ENCODE measurements at regions not wholly inside any gene's neighbourhood (a gene's known extent, or its start where the extent isn't known, plus 50 kb on each side); places are given as distances from the start of the nearest gene placed in this dataset.

DNA sequence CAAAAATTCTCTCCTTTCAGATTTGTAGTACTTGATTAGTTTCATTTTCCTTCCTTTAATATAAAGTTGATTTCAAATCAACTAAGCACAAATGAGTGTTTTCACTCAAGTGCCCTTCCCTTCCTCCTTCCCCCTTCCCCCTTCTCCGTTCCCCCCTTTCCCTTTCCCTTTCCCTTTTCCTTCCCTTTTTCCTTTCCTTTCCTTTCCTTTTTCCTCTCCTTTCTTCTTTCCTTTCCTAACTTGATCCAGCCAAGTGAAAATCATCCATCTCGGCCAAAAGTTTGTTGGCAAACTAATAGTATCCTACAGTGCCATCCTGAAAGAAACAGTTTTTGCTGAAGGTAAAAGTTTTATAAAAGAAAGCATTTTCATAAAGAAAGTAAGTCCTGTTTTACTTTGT is 85.3 kb upstream of the CD180 start:
- dilution Hi-C loops (cut with MboI; ENCODE audit: extremely low pct_ligation_motif_present, low sequenced_read_pairs), result no loop called here

More for the DNA sequence above, 85.3 kb upstream of the CD180 start:
- Histone ChIP-seq H3K9me3 (replicated peaks; ENCODE audit: control insufficient read depth, insufficient read depth, low read length) (no peaks in the 10 kb centered on the region), H3K9me1 (replicated peaks; ENCODE audit: control insufficient read depth, extremely low read depth, insufficient read depth, low read length) (no peaks in the 10 kb centered on the region), H3K4me3 (replicated peaks in 1 of 3; ENCODE audit: insufficient read depth in 1 of 3, low read depth in 1 of 3, low read length in 3 of 3) (no peak overlapping the region), H3K27ac (ENCODE audit: insufficient read depth, low read depth, low read length) (no peak overlapping the region), H3K79me2 (ENCODE audit: control insufficient read depth, insufficient read depth, low read length) (no peaks in the 10 kb centered on the region), H3K27me3 (ENCODE audit: control insufficient read depth in 2 of 2, insufficient read depth in 2 of 2, low read length in 2 of 2) (no peaks in the 10 kb centered on the region), H3K36me3 (ENCODE audit: control insufficient read depth in 2 of 2, extremely low read depth in 1 of 2, insufficient read depth in 2 of 2, low read length in 2 of 2) (no peaks in the 10 kb centered on the region), H4K20me1 (replicated peaks; ENCODE audit: control insufficient read depth, extremely low read depth, insufficient read depth, low read length) (no peaks in the 10 kb centered on the region), H3K4me1 (ENCODE audit: control insufficient read depth, extremely low read depth, insufficient read depth, low read length) (peaks cover 9% of the 10 kb centered on the region), H3K9ac (replicated peaks; ENCODE audit: extremely low read depth, insufficient read depth, low read length) (no peak overlapping the region), H2AFZ (ENCODE audit: low read depth, low read length) (no peak overlapping the region), H3K4me2 (ENCODE audit: insufficient read depth, low read length) (no peak overlapping the region)
- DNase-seq (ENCODE audit: low read depth, low spot score) (no peak), FAIRE-seq (no peak)
- BruUV-seq (replicated peaks), result no TSS peak
- ChIA-PET CTCF (no interaction called here), POLR2A (no interaction called here)
- intact Hi-C loops (cut with micrococcal nuclease), result no loop called here
- TF ChIP-seq EZH2 (IDR thresholded peaks at IDR 0.05; ENCODE audit: borderline replicate concordance, low read depth, low read length, severe bottlenecking), result no peak
- TF ChIP-seq FOS (IDR thresholded peaks at IDR 0.05; ENCODE audit: borderline replicate concordance, insufficient read depth, low read length), result no peak
- no peak for TF ChIP-seq POLR2AphosphoS5 (IDR thresholded peaks at IDR 0.05; ENCODE audit: insufficient read depth, low read depth, low read length)
- no peak for TF ChIP-seq MYC (IDR thresholded peaks at IDR 0.05; ENCODE audit: low read depth, low read length)
- TF ChIP-seq CTCF (IDR thresholded peaks at IDR 0.05; ENCODE audit: extremely low read depth in 1 of 2, insufficient read depth in 1 of 2, low read depth in 1 of 2, low read length in 2 of 2), result no peak
- no peak for TF ChIP-seq JUN (IDR thresholded peaks at IDR 0.05; ENCODE audit: borderline replicate concordance, insufficient read depth, insufficient read length, low read depth)
- no peak for TF ChIP-seq GATA2 (IDR thresholded peaks at IDR 0.05; ENCODE audit: insufficient read depth, insufficient read length, low read depth, low read length)
- no peak for TF ChIP-seq MAX (IDR thresholded peaks at IDR 0.05; ENCODE audit: insufficient read depth, insufficient read length)
- TF ChIP-seq POLR2A (IDR thresholded peaks at IDR 0.05; ENCODE audit: low read depth, low read length), result no peak

All from endothelial cell of umbilical vein (primary cell).